WTC11 (cell line): ENCODE measurements at regions not wholly inside any gene's neighbourhood (a gene's known extent, or its start where the extent isn't known, plus 50 kb on each side); places are given as distances from the start of the nearest gene placed in this dataset.

Experiments
- AFF4 ChIP-seq: sonication (generic); formaldehyde crosslinking; IDR thresholded peaks from 2 replicates; pipeline ENCODE4 v1.8.1; 2023; ENCODE audit warnings: mild to moderate bottlenecking, missing genetic modification reagents, borderline replicate concordance
- CREB1 ChIP-seq: sonication (generic); formaldehyde crosslinking; IDR thresholded peaks from 2 replicates; pipeline ENCODE4 v1.8.0; 2023; ENCODE audit warnings: mild to moderate bottlenecking, missing genetic modification reagents
- CREM ChIP-seq: sonication (generic); formaldehyde crosslinking; IDR thresholded peaks from 2 replicates; pipeline ENCODE4 v1.8.1; 2022; ENCODE audit warnings: mild to moderate bottlenecking, missing genetic modification reagents, moderate library complexity
- CTCF ChIP-seq: fragments of 200-600 bp; IDR thresholded peaks from 2 replicates; pipeline ENCODE4 v1.8.0; 2022; ENCODE audit warnings: antibody characterized with exemption
- ETV6 ChIP-seq: sonication (generic); formaldehyde crosslinking; IDR thresholded peaks from 2 replicates; pipeline ENCODE4 v1.8.1; 2022; ENCODE audit warnings: mild to moderate bottlenecking, missing genetic modification reagents
- GABPB1 ChIP-seq: sonication (generic); formaldehyde crosslinking; IDR thresholded peaks from 2 replicates; pipeline ENCODE4 v1.8.1; 2023; ENCODE audit warnings: mild to moderate bottlenecking, missing genetic modification reagents
- KAT7 ChIP-seq: sonication (generic); formaldehyde crosslinking; IDR thresholded peaks from 2 replicates; pipeline ENCODE4 v1.8.1; 2023; ENCODE audit warnings: missing genetic modification reagents, mild to moderate bottlenecking, borderline replicate concordance
- NFYB ChIP-seq: sonication (generic); formaldehyde crosslinking; conservative IDR thresholded peaks from 2 replicates; pipeline ENCODE4 v1.8.0; 2022; ENCODE audit warnings: low read depth, missing genetic modification reagents
- TP53 ChIP-seq: sonication (generic); formaldehyde crosslinking; IDR thresholded peaks from 2 replicates; pipeline ENCODE4 v1.8.1; 2023; ENCODE audit warnings: mild to moderate bottlenecking, missing genetic modification reagents
- TF ChIP-seq, protein P1 (sequence below): sonication (generic); formaldehyde crosslinking; IDR thresholded peaks from 2 replicates; pipeline ENCODE4 v1.8.0; 2022; ENCODE audit warnings: mild to moderate bottlenecking, missing genetic modification reagents

GRCh38 chr11:46210133-46210636 lies 67.3 kb upstream of the CREB3L1 start:
- TF ChIP-seq CTCF (no peak), ETV6 (CRISPR knock-in tag) (no peak), NFYB (no peak), KAT7 (CRISPR knock-in tag) (no peak), TP53 (CRISPR knock-in tag) (no peak), CREB1 (CRISPR knock-in tag) (no peak), AFF4 (CRISPR knock-in tag) (no peak), GABPB1 (CRISPR knock-in tag) (no peak), CREM (CRISPR knock-in tag) (no peak)
- TF ChIP-seq, protein P1, sequence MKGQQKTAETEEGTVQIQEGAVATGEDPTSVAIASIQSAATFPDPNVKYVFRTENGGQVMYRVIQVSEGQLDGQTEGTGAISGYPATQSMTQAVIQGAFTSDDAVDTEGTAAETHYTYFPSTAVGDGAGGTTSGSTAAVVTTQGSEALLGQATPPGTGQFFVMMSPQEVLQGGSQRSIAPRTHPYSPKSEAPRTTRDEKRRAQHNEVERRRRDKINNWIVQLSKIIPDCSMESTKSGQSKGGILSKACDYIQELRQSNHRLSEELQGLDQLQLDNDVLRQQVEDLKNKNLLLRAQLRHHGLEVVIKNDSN (CRISPR knock-in tag) = no peak
